IMR-90 (cell line): ENCODE measurements at regions not wholly inside any gene's neighbourhood (a gene's known extent, or its start where the extent isn't known, plus 50 kb on each side); places are given as distances from the start of the nearest gene placed in this dataset.

ENCODE experiments used
- POLR2A ChIP-seq: IDR thresholded peaks from 2 replicates; pipeline ENCODE4 v1.6.1; 2012; ENCODE audit warnings: mild to moderate bottlenecking, low read depth, low read length
- TF ChIP-seq, protein P1 (sequence below): conservative IDR thresholded peaks from 2 replicates; pipeline ENCODE4 v1.5.1; 2012; ENCODE audit warnings: mild to moderate bottlenecking, low read depth, low read length, improper control_type of control experiment

DNA sequence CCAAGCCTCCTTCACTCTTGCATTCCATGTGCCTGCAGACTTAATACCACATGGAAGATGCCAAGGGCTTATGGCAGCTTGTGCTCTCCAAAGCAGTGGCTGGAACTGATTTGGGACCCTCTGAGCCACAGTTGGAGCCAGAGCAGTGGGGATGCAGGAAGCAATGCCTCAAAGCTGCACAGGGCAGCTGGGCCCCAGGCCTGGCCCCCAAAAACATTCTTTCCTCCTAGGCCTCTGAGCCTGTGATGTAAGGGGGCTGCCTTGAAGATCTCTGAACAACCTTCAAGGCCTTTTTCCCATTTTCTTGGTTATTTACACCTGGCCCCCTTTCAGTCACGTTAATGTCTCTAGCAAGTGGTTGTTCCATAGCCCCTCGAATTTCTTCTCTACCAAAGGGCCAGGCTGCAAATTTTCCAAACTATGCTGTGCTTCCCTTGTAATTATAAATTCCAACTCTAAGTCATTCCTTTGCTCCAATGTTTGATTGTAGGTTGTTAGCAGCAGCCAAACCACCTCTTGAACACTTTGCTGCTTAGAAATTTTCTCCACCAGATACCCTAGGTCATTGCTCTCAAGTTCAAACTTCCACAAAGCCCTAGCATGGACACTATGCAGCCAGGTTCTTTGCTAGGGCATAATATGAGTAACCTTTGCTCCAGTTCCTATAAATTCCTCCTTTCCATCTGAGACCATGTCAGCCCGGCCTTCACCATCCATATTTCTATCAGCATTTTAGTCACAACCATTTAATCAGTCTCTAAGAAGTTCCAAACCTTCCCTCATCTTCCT, 245.0 kb upstream of the RBBP8 start:
- TF ChIP-seq, protein P1, sequence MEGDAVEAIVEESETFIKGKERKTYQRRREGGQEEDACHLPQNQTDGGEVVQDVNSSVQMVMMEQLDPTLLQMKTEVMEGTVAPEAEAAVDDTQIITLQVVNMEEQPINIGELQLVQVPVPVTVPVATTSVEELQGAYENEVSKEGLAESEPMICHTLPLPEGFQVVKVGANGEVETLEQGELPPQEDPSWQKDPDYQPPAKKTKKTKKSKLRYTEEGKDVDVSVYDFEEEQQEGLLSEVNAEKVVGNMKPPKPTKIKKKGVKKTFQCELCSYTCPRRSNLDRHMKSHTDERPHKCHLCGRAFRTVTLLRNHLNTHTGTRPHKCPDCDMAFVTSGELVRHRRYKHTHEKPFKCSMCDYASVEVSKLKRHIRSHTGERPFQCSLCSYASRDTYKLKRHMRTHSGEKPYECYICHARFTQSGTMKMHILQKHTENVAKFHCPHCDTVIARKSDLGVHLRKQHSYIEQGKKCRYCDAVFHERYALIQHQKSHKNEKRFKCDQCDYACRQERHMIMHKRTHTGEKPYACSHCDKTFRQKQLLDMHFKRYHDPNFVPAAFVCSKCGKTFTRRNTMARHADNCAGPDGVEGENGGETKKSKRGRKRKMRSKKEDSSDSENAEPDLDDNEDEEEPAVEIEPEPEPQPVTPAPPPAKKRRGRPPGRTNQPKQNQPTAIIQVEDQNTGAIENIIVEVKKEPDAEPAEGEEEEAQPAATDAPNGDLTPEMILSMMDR: no peak
- no peak for TF ChIP-seq POLR2A
